H1 (cell line): ENCODE measurements at regions not wholly inside any gene's neighbourhood (a gene's known extent, or its start where the extent isn't known, plus 50 kb on each side); places are given as distances from the start of the nearest gene placed in this dataset.
A peak's percentile ranks its signal among the peaks of the same experiment; 100 is the strongest.

Experiments
- CTCF ChIA-PET: fragments of 300-600 bp; sonication (Branson Sonifier 250); formaldehyde crosslinking; loops from one replicate; lab custom pipeline; 2021; ENCODE audit not compliant: partially characterized antibody; lab: Charles Lee
- POLR2A ChIA-PET: fragments of 300-600 bp; sonication (Branson Sonifier 250); formaldehyde crosslinking; loops from one replicate; lab custom pipeline; 2021; ENCODE audit warnings: inconsistent platforms; ENCODE audit not compliant: partially characterized antibody; lab: Charles Lee
- DNase-seq, 2 experiments: peaks; one replicate each; pipeline versions ENCODE4 v3.0.0 to v3.0.0-alpha.2; 2010 to 2022; ENCODE audit warnings: low spot score in 2 of 2, low read depth in 1 of 2, mixed read lengths in 1 of 2
- FAIRE-seq: peaks from 2 replicates; lab custom pipeline; 2011; peaks lifted over from hg19 to GRCh38; lab: Jason Lieb, UNC
- H2AFZ ChIP-seq: 2 replicates; pipeline ENCODE4 v1.8.1; 2012; ENCODE audit warnings: low read length, inconsistent platforms
- H2AK5ac ChIP-seq: 2 replicates; pipeline ENCODE4 v1.6.1; 2013; ENCODE audit warnings: low read depth, low read length
- H2BK120ac ChIP-seq: replicated peaks from 2 replicates; pipeline ENCODE3; 2013; ENCODE audit warnings: low read depth, low read length, inconsistent platforms
- H2BK12ac ChIP-seq: 2 replicates; pipeline ENCODE4 v1.6.1; 2013; ENCODE audit warnings: low read depth, low read length
- H2BK15ac ChIP-seq: 2 replicates; pipeline ENCODE4 v1.6.1; 2013; ENCODE audit warnings: low read length
- H2BK20ac ChIP-seq: 2 replicates; pipeline ENCODE4 v1.6.1; 2013; ENCODE audit warnings: low read length
- H2BK5ac ChIP-seq: 2 replicates; pipeline ENCODE4 v1.6.1; 2013; ENCODE audit warnings: low read depth, low read length
- H3K14ac ChIP-seq: 2 replicates; pipeline ENCODE4 v1.6.1; 2013; ENCODE audit warnings: inconsistent platforms; ENCODE audit not compliant: insufficient read length
- H3K18ac ChIP-seq: 2 replicates; pipeline ENCODE4 v1.6.1; 2013; ENCODE audit warnings: low read length; ENCODE audit errors: extremely low read depth
- H3K23ac ChIP-seq: 2 replicates; pipeline ENCODE4 v1.6.1; 2013; ENCODE audit warnings: inconsistent platforms; ENCODE audit not compliant: insufficient read length
- H3K23me2 ChIP-seq: 2 replicates; pipeline ENCODE4 v1.6.1; 2013; ENCODE audit warnings: low read depth, low read length
- H3K27ac ChIP-seq: 2 replicates; pipeline ENCODE4 v1.6.1; 2011; ENCODE audit warnings: low read depth, low read length, inconsistent platforms
- H3K27me3 ChIP-seq, 4 experiments: replicated peaks in 1 of 4; 1 replicate in 1 of 4; 2 replicates in 3 of 4; pipeline versions ENCODE4 v1.6.1 to v1.8.1; 2011 to 2013; ENCODE audit warnings: low read length in 3 of 4, mild to moderate bottlenecking in 3 of 4, inconsistent platforms in 2 of 4, mixed read lengths in 2 of 4, moderate library complexity in 1 of 4; ENCODE audit not compliant: control insufficient read depth in 3 of 4, insufficient read depth in 3 of 4; ENCODE audit errors: extremely low read depth in 1 of 4
- H3K36me3 ChIP-seq, 4 experiments: 2 replicates each; pipeline versions ENCODE4 v1.6.1 to v1.8.1; 2011 to 2013; ENCODE audit warnings: mild to moderate bottlenecking in 4 of 4, low read length in 3 of 4, moderate library complexity in 2 of 4, control low read depth in 1 of 4, inconsistent platforms in 1 of 4; ENCODE audit not compliant: insufficient read depth in 4 of 4, control insufficient read depth in 2 of 4
- H3K4ac ChIP-seq: replicated peaks from 2 replicates; pipeline ENCODE3; 2013; ENCODE audit warnings: low read length, low read depth, mixed read lengths, inconsistent platforms; ENCODE audit not compliant: insufficient read length
- H3K4me1 ChIP-seq, 4 experiments: replicated peaks in 1 of 4; 1 replicate in 1 of 4; 2 replicates in 3 of 4; pipeline versions ENCODE4 v1.6.1 to v1.8.1; 2011 to 2013; ENCODE audit warnings: low read length in 3 of 4, inconsistent platforms in 2 of 4, mixed read lengths in 1 of 4; ENCODE audit not compliant: insufficient read depth in 4 of 4, control insufficient read depth in 3 of 4
- H3K4me2 ChIP-seq, 2 experiments: 2 replicates each; pipeline versions ENCODE4 v1.6.1 to v1.8.1; 2011 to 2013; ENCODE audit warnings: low read depth in 2 of 2, low read length in 2 of 2, control low read depth in 1 of 2, inconsistent platforms in 1 of 2, mild to moderate bottlenecking in 1 of 2; ENCODE audit not compliant: insufficient read depth in 1 of 2
- H3K4me3 ChIP-seq, 4 experiments: fragments of 200-600, 300-600 bp in 1 of 4; sonication (generic), shearing (Covaris generic), sonication (Bioruptor Twin) in 1 of 4; 2 replicates each; pipeline versions ENCODE4 v1.5.1 to v1.8.1; 2011 to 2016; ENCODE audit warnings: low read length in 4 of 4, low read depth in 3 of 4, control low read depth in 2 of 4, inconsistent platforms in 2 of 4, mild to moderate bottlenecking in 2 of 4, mixed read lengths in 1 of 4, moderate library complexity in 1 of 4; ENCODE audit not compliant: insufficient read depth in 2 of 4; ENCODE audit errors: extremely low read depth in 1 of 4
- H3K56ac ChIP-seq: replicated peaks from 2 replicates; pipeline ENCODE3; 2013; ENCODE audit warnings: low read depth, mild to moderate bottlenecking, mixed read lengths, low read length, inconsistent platforms; ENCODE audit not compliant: insufficient read length
- H3K79me1 ChIP-seq: 2 replicates; pipeline ENCODE4 v1.6.1; 2013; ENCODE audit warnings: low read depth, low read length, control low read depth
- H3K79me2 ChIP-seq, 2 experiments: 2 replicates each; pipeline versions ENCODE4 v1.6.1 to v1.8.1; 2012 to 2013; ENCODE audit warnings: low read length in 2 of 2, mild to moderate bottlenecking in 2 of 2, inconsistent platforms in 1 of 2; ENCODE audit not compliant: insufficient read depth in 2 of 2, control insufficient read depth in 1 of 2
- H3K9ac ChIP-seq, 4 experiments: replicated peaks in 1 of 4; 1 replicate in 1 of 4; 2 replicates in 3 of 4; pipeline versions ENCODE4 v1.6.1 to v1.8.1; 2011 to 2013; ENCODE audit warnings: low read depth in 3 of 4, low read length in 3 of 4, control low read depth in 2 of 4, mild to moderate bottlenecking in 2 of 4, moderate library complexity in 2 of 4, inconsistent platforms in 1 of 4; ENCODE audit errors: extremely low read depth in 1 of 4
- H3K9me3 ChIP-seq, 2 experiments: 2 replicates each; pipeline versions ENCODE4 v1.6.1 to v1.8.1; 2012 to 2013; ENCODE audit warnings: mild to moderate bottlenecking in 2 of 2, moderate library complexity in 2 of 2, control low read depth in 1 of 2, inconsistent platforms in 1 of 2, low read depth in 1 of 2, low read length in 1 of 2, mixed read lengths in 1 of 2; ENCODE audit not compliant: insufficient read depth in 2 of 2
- H4K20me1 ChIP-seq, 2 experiments: replicated peaks in 1 of 2; 2 replicates each; pipeline versions ENCODE3 to v1.8.1; 2011 to 2013; ENCODE audit warnings: inconsistent platforms in 2 of 2, low read length in 2 of 2, mild to moderate bottlenecking in 1 of 2; ENCODE audit not compliant: insufficient read depth in 2 of 2, control insufficient read depth in 1 of 2
- H4K5ac ChIP-seq: 2 replicates; pipeline ENCODE4 v1.6.1; 2013; ENCODE audit warnings: low read length, low read depth, mixed read lengths, inconsistent platforms; ENCODE audit not compliant: insufficient read length
- H4K8ac ChIP-seq: 2 replicates; pipeline ENCODE4 v1.8.0; 2013; ENCODE audit warnings: mild to moderate bottlenecking, moderate library complexity, low read length, inconsistent platforms; ENCODE audit not compliant: insufficient read depth; ENCODE audit errors: extremely low read depth
- H4K91ac ChIP-seq: replicated peaks from 2 replicates; pipeline ENCODE3; 2013; ENCODE audit warnings: low read length, mixed read lengths, inconsistent platforms; ENCODE audit not compliant: insufficient read length
- ASH2L ChIP-seq: fragments of 200-600, 300-600 bp; sonication (generic); IDR thresholded peaks from one replicate; pipeline ENCODE4 v1.7.1; 2017; ENCODE audit warnings: low read length
- BACH1 ChIP-seq: IDR thresholded peaks from 2 replicates; pipeline ENCODE4 v1.6.1; 2012; ENCODE audit warnings: low read length, improper control_type of control experiment
- BCL11A ChIP-seq, 2 experiments: IDR thresholded peaks; one replicate each; pipeline ENCODE4 v1.6.1; 2011; ENCODE audit warnings: low read depth in 2 of 2, low read length in 2 of 2, mild to moderate bottlenecking in 2 of 2
- CEBPB ChIP-seq: IDR thresholded peaks from 2 replicates; pipeline ENCODE4 v1.6.1; 2012; ENCODE audit warnings: low read depth, low read length
- CHD1 ChIP-seq: IDR thresholded peaks from 2 replicates; pipeline ENCODE4 v1.6.1; 2012; ENCODE audit warnings: low read depth, low read length, improper control_type of control experiment
- EGR1 ChIP-seq: IDR thresholded peaks from 2 replicates; pipeline ENCODE4 v1.6.1; 2011; ENCODE audit warnings: low read depth, low read length, borderline replicate concordance
- JUN ChIP-seq: IDR thresholded peaks from 2 replicates; pipeline ENCODE4 v1.6.1; 2011; ENCODE audit warnings: low read depth, mild to moderate bottlenecking, improper control_type of control experiment, low read length
- KDM5A ChIP-seq: fragments of 200-600 bp; IDR thresholded peaks from 2 replicates; pipeline ENCODE4 v1.7.1; 2012; ENCODE audit warnings: mild to moderate bottlenecking, low read length, inconsistent platforms, mixed read lengths
- MAFK ChIP-seq: IDR thresholded peaks from 2 replicates; pipeline ENCODE4 v1.6.1; 2012; ENCODE audit warnings: low read depth, mild to moderate bottlenecking, improper control_type of control experiment, low read length
- PHF8 ChIP-seq: fragments of 200-600 bp; sonication (generic); conservative IDR thresholded peaks from 2 replicates; pipeline ENCODE4 v1.7.1; 2012; ENCODE audit warnings: low read depth, mild to moderate bottlenecking, inconsistent platforms, low read length, moderate library complexity
- POLR2A ChIP-seq, 2 experiments: IDR thresholded peaks; 1 replicate in 1 of 2; 2 replicates in 1 of 2; pipeline ENCODE4 v1.6.1; 2011; ENCODE audit warnings: low read depth in 2 of 2, low read length in 2 of 2, mild to moderate bottlenecking in 2 of 2; ENCODE audit errors: control extremely low read depth in 1 of 2
- RBBP5 ChIP-seq: IDR thresholded peaks from 2 replicates; pipeline ENCODE4 v1.7.1; 2012; ENCODE audit warnings: low read depth, mild to moderate bottlenecking, inconsistent platforms, low read length, moderate library complexity, borderline replicate concordance
- RFX5 ChIP-seq: IDR thresholded peaks from 2 replicates; pipeline ENCODE4 v1.6.1; 2011; ENCODE audit warnings: low read depth, low read length, improper control_type of control experiment, borderline replicate concordance
- SP4 ChIP-seq: IDR thresholded peaks from 2 replicates; pipeline ENCODE4 v1.6.1; 2012; ENCODE audit warnings: low read length, inconsistent platforms
- SUZ12 ChIP-seq: fragments of 200-600 bp; sonication (generic); IDR thresholded peaks from 2 replicates; pipeline ENCODE4 v1.6.1; 2012; ENCODE audit warnings: mild to moderate bottlenecking, inconsistent platforms, low read length, moderate library complexity, mixed read lengths
- WGBS, 2 experiments: shearing (Covaris generic) in 1 of 2; methylation state at CpG; one replicate each; pipeline versions ENCODE4 v1.1.6 to v1.1.7; 2013 to 2015; ENCODE audit warnings: low lambda C conversion rate in 2 of 2, mixed read lengths in 2 of 2, inconsistent platforms in 1 of 2, low coverage in 1 of 2, missing lambda C conversion rate in 1 of 2; ENCODE audit not compliant: insufficient replicate concordance in 2 of 2, insufficient coverage in 1 of 2, insufficient read length in 1 of 2; ENCODE audit errors: extremely low coverage in 1 of 2, missing lambda C conversion rate in 1 of 2; 5-methylcytosine and 5-hydroxymethylcytosine counted together

DNA sequence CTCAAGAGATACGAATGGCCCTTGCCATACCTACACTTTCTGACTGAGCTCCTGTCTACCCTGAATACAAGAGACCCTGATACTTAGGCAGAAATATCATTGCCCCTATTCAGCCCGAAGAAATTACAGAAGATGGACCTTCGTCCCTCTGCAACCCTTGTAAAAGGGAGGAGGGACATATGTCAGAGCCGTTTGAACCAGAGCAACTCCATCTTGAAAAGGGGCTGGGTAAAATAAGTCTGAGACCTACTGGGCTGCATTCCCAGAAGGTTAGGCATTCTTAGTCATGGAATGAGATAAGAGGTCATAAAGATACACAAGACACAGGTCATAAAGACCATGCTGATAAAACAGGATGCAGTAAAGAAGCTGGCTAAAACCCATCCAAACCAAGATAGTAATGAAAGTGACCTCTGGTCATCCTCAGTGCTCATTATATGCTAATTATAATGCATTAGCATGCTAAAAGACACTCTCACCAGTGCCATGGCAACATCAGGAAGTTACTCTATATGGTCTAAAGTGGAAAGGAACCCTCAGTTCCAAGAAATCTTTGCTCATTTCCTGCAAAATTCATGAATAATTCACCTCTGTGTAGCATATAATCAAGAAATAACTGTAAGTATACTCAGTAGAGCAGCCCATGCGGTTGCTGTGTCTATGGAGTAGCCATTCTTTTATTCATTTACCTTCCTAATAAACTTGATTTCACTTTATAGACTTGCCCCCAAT, 49.7 kb upstream of the GPD1L start:
- TF ChIP-seq SUZ12, result no peak
- TF ChIP-seq SP4, result no peak
- TF ChIP-seq MAFK, result no peak
- TF ChIP-seq BCL11A (IDR thresholded peaks at IDR 0.05; ENCODE audit: low read depth in 2 of 2, low read length in 2 of 2), result no peak
- TF ChIP-seq BACH1, result no peak
- TF ChIP-seq EGR1, result no peak
- TF ChIP-seq KDM5A, result no peak
- no peak for TF ChIP-seq RBBP5
- TF ChIP-seq CHD1, result no peak
- no peak for TF ChIP-seq JUN
- TF ChIP-seq POLR2A (IDR thresholded peaks at IDR 0.05; ENCODE audit: control extremely low read depth in 1 of 2, low read depth in 2 of 2, low read length in 2 of 2), result no peak
- no peak for TF ChIP-seq ASH2L
- no peak for TF ChIP-seq RFX5
- no peak for TF ChIP-seq CEBPB
- TF ChIP-seq PHF8, result no peak
- no peak overlapping the region for H2AK5ac ChIP-seq
- no peak overlapping the region for H3K56ac ChIP-seq
- no peaks in the 10 kb centered on the region; a peak in 1 of 4 replicates for H3K9me3 ChIP-seq
- no peak overlapping the region for H2BK12ac ChIP-seq
- H2BK5ac ChIP-seq, result no peak overlapping the region
- H3K27me3 ChIP-seq, result no peaks in the 10 kb centered on the region
- no peak overlapping the region for H3K4me3 ChIP-seq
- H3K4me2 ChIP-seq, result 0 out of 4 replicates have a peak overlapping the region, but pooled peaks of 1 of the 2 experiments have one; percentile 7
- POLR2A ChIA-PET, result no interaction called here
- no peak overlapping the region for H3K27ac ChIP-seq
- no peaks in the 10 kb centered on the region for H3K79me2 ChIP-seq
- 66% methylated on average over 5 of the region's 5 CpGs; no CpG with 5 or more reads in 1 of the 2 experiments for WGBS, 2 experiments
- FAIRE-seq (no peak), DNase-seq (no peak)
- no peak overlapping the region for H3K14ac ChIP-seq
- no peak overlapping the region for H4K91ac ChIP-seq
- no peak overlapping the region for H2BK20ac ChIP-seq
- no peaks in the 10 kb centered on the region; a peak in 1 of 7 replicates for H3K4me1 ChIP-seq
- H2BK15ac ChIP-seq, result no peak overlapping the region
- H4K5ac ChIP-seq, result no peak overlapping the region
- no peak overlapping the region for H3K18ac ChIP-seq
- CTCF ChIA-PET, result interaction anchor here (0.8 kb wide), 1 partner anchor 38 kb away, joined by 3 read pairs; no protein-coding TSS in a partner anchor
- no peak overlapping the region for H3K4ac ChIP-seq
- no peaks in the 10 kb centered on the region for H3K23me2 ChIP-seq
- no peak overlapping the region for H2BK120ac ChIP-seq
- no peak overlapping the region for H4K8ac ChIP-seq
- H3K79me1 ChIP-seq, result no peaks in the 10 kb centered on the region
- no peaks in the 10 kb centered on the region for H4K20me1 ChIP-seq
- no peak overlapping the region for H2AFZ ChIP-seq
- H3K36me3 ChIP-seq, result no peaks in the 10 kb centered on the region
- no peak overlapping the region for H3K9ac ChIP-seq
- H3K23ac ChIP-seq, result no peak overlapping the region
